ENCODE measurements at regions not wholly inside any gene's neighbourhood (a gene's known extent, or its start where the extent isn't known, plus 50 kb on each side); places are given as distances from the start of the nearest gene placed in this dataset.

DNA sequence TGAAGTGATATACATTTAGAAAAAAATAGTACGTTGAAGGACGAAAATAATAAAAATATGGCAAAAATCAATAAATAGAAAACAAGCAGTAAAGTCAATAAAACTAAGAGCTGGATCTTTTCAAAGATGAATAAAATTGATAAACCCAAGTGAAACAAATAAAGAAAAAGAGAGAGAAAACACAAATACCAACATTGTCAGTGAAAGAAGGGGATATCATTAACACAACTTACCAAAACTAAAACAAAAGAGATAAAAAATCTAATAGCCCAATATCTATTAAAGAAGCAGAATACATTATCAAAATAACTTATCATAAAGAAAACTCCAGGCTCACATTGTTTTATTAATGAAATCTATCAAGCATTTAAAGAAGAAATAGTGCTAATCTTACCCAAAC lies 675.1 kb downstream of the UQCRFS1 start:
- H3K4me3 ChIP-seq: no peak overlapping the region

GRCh38 chr19:28537079-28537478 lies 675.9 kb downstream of the UQCRFS1 start:
- 67% methylated on average over 2 of the region's 2 CpGs for WGBS (ENCODE audit: insufficient coverage, low coverage, low lambda C conversion rate, missing lambda C conversion rate)
- Histone ChIP-seq H3K4me1 (no peaks in the 10 kb centered on the region), H3K4me3 (no peak overlapping the region), H3K9me3 (no peaks in the 10 kb centered on the region), H3K27me3 (no peaks in the 10 kb centered on the region), H3K36me3 (no peaks in the 10 kb centered on the region), H3K27ac (no peak overlapping the region)
- TF ChIP-seq POLR2A (IDR thresholded peaks at IDR 0.05): no peak
- no peak for TF ChIP-seq CTCF (IDR thresholded peaks at IDR 0.05)
- no peak for DNase-seq
- ATAC-seq: no peak
- intact Hi-C loops (cut with DNase I): no loop called here

More for the DNA sequence above, 675.1 kb downstream of the UQCRFS1 start:
- no peak overlapping the region for H3K27ac ChIP-seq
- no peaks in the 10 kb centered on the region for H3K36me3 ChIP-seq
- H3K27me3 ChIP-seq: no peaks in the 10 kb centered on the region
- intact Hi-C loops (cut with DNase I): no loop called here
- no peak for TF ChIP-seq POLR2A (IDR thresholded peaks at IDR 0.05)
- TF ChIP-seq CTCF (IDR thresholded peaks at IDR 0.05): no peak
- no peaks in the 10 kb centered on the region for H3K4me1 ChIP-seq
- DNase-seq (no peak), ATAC-seq (no peak)
- no peaks in the 10 kb centered on the region for H3K9me3 ChIP-seq
- 46% methylated on average over 2 of the region's 2 CpGs for WGBS (ENCODE audit: insufficient coverage, low coverage, low lambda C conversion rate, missing lambda C conversion rate)

- DNase-seq (no peak), ATAC-seq (no peak)
- 55% methylated on average over 1 of the region's 1 CpG for WGBS (ENCODE audit: insufficient coverage, low coverage, low lambda C conversion rate, missing lambda C conversion rate)
- H3K4me3 ChIP-seq: no peak overlapping the region
- H3K27ac ChIP-seq: no peak overlapping the region
- no peaks in the 10 kb centered on the region for H3K4me1 ChIP-seq
- H3K27me3 ChIP-seq: no peaks in the 10 kb centered on the region
- intact Hi-C loops (cut with DNase I): no loop called here
- H3K9me3 ChIP-seq: no peaks in the 10 kb centered on the region
- TF ChIP-seq CTCF (IDR thresholded peaks at IDR 0.05) (no peak), POLR2A (IDR thresholded peaks at IDR 0.05) (no peak)
- H3K36me3 ChIP-seq: no peaks in the 10 kb centered on the region
Measured at GRCh38 chr19:28535352-28535775, 677.6 kb downstream of the UQCRFS1 start.

DNA sequence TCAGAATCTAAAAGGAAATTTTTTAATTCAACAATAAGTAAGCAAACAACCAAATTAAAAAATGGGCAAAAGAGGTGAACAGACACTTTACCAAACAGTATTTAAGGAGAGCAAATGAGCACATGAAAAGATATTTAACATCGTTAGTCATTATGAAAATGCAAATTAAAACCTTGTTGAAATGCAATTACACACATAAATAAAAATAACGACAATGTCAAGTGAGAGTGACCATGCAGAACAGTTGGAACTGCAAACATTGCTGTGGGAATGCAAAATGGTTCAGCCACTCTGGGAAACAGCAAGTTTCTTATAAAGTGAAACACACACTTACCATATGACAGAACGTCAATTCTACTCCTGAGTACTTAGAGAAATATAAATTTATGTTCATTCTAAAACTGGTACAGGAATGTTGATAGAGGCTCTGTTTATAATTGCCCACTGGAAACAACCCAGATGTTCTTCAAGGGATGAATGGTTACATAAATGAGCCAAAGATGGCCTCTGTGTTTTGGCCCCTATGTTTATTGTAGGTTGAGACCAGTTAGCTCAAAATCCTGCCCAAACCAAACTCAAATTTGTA lies 678.1 kb downstream of the UQCRFS1 start:
- TF ChIP-seq POLR2A (IDR thresholded peaks at IDR 0.05): no peak
- TF ChIP-seq CTCF (IDR thresholded peaks at IDR 0.05): no peak
- 87% methylated on average over 3 of the region's 3 CpGs for WGBS (ENCODE audit: insufficient coverage, low coverage, low lambda C conversion rate, missing lambda C conversion rate)
- H3K36me3 ChIP-seq: no peaks in the 10 kb centered on the region
- H3K9me3 ChIP-seq: no peaks in the 10 kb centered on the region
- no peak overlapping the region for H3K4me3 ChIP-seq
- DNase-seq: no peak
- ATAC-seq: no peak
- intact Hi-C loops (cut with DNase I): no loop called here
- no peaks in the 10 kb centered on the region for H3K27me3 ChIP-seq
- H3K4me1 ChIP-seq: no peaks in the 10 kb centered on the region
- H3K27ac ChIP-seq: no peak overlapping the region
